IMR-90 (cell line): ENCODE measurements at regions not wholly inside any gene's neighbourhood (a gene's known extent, or its start where the extent isn't known, plus 50 kb on each side); places are given as distances from the start of the nearest gene placed in this dataset.

Experiments used
- BHLHE40 ChIP-seq: fragments of 150-350 bp; IDR thresholded peaks from 2 replicates; pipeline ENCODE4 v1.6.1; 2016; ENCODE audit warnings: mild to moderate bottlenecking, low read depth, low read length
- CEBPB ChIP-seq: IDR thresholded peaks from 2 replicates; pipeline ENCODE4 v1.6.1; 2012; ENCODE audit warnings: low read depth, low read length, improper control_type of control experiment
- CHD1 ChIP-seq: IDR thresholded peaks from 2 replicates; pipeline ENCODE4 v1.6.1; 2012; ENCODE audit warnings: low read depth, low read length, improper control_type of control experiment
- FOS ChIP-seq: fragments of 150-350 bp; IDR thresholded peaks from 2 replicates; pipeline ENCODE4 v1.6.1; 2016; ENCODE audit warnings: low read depth, low read length
- MAFK ChIP-seq: IDR thresholded peaks from 2 replicates; pipeline ENCODE4 v1.6.1; 2012; ENCODE audit warnings: low read depth, low read length, improper control_type of control experiment
- POLR2A ChIP-seq: IDR thresholded peaks from 2 replicates; pipeline ENCODE4 v1.6.1; 2012; ENCODE audit warnings: mild to moderate bottlenecking, low read depth, low read length
- RFX5 ChIP-seq: IDR thresholded peaks from 2 replicates; pipeline ENCODE4 v1.8.0; 2012; ENCODE audit warnings: low read depth, mild to moderate bottlenecking, low read length, moderate library complexity
- TF ChIP-seq, protein P1 (sequence below): conservative IDR thresholded peaks from 2 replicates; pipeline ENCODE4 v1.5.1; 2012; ENCODE audit warnings: mild to moderate bottlenecking, low read depth, low read length, improper control_type of control experiment
- TF ChIP-seq, protein P2 (sequence below): fragments of 150-350 bp; IDR thresholded peaks from 2 replicates; pipeline ENCODE4 v1.6.1; 2016; ENCODE audit warnings: low read depth, mild to moderate bottlenecking, low read length, moderate library complexity, borderline replicate concordance

DNA sequence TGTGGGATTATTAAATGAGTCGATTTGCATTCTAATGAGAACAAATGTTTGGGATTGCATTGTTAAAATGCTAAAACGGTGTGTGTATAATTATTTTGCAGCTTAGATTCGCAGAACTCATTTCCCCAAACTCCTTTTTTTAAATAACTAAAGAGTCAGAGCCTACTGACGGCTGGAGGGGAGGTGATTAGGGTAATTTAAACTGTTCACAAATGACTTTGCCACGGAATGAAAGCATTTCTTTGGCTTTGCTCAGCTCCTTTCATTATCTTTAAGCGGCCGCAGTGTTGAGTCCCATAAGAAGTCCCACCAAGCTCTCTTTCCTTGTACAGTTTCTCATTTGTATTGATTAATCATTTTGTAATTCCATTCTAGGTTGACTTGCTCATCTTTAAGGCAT, 1632.8 kb downstream of the MAT2B start:
- TF ChIP-seq FOS (no peak), POLR2A (no peak), MAFK (no peak), BHLHE40 (no peak), CEBPB (no peak), CHD1 (no peak), RFX5 (no peak)
- TF ChIP-seq, protein P1, sequence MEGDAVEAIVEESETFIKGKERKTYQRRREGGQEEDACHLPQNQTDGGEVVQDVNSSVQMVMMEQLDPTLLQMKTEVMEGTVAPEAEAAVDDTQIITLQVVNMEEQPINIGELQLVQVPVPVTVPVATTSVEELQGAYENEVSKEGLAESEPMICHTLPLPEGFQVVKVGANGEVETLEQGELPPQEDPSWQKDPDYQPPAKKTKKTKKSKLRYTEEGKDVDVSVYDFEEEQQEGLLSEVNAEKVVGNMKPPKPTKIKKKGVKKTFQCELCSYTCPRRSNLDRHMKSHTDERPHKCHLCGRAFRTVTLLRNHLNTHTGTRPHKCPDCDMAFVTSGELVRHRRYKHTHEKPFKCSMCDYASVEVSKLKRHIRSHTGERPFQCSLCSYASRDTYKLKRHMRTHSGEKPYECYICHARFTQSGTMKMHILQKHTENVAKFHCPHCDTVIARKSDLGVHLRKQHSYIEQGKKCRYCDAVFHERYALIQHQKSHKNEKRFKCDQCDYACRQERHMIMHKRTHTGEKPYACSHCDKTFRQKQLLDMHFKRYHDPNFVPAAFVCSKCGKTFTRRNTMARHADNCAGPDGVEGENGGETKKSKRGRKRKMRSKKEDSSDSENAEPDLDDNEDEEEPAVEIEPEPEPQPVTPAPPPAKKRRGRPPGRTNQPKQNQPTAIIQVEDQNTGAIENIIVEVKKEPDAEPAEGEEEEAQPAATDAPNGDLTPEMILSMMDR: no peak
- TF ChIP-seq, protein P2, sequence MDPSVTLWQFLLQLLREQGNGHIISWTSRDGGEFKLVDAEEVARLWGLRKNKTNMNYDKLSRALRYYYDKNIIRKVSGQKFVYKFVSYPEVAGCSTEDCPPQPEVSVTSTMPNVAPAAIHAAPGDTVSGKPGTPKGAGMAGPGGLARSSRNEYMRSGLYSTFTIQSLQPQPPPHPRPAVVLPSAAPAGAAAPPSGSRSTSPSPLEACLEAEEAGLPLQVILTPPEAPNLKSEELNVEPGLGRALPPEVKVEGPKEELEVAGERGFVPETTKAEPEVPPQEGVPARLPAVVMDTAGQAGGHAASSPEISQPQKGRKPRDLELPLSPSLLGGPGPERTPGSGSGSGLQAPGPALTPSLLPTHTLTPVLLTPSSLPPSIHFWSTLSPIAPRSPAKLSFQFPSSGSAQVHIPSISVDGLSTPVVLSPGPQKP: no peak
